Retina (tissue), 1 donor: ENCODE measurements at regions not wholly inside any gene's neighbourhood (a gene's known extent, or its start where the extent isn't known, plus 50 kb on each side); places are given as distances from the start of the nearest gene placed in this dataset.
"Not testable (repeated sequence)": the region's sequence is repeated elsewhere in the genome, so short reads cannot be mapped to it uniquely, and the experiment has no call there.

Source experiments
- DNase-seq: peaks from one replicate; pipeline ENCODE4 v3.0.0-alpha.2; 2016

- no peak for DNase-seq
These were observed 422.2 kb upstream of the SGO1 start for GRCh38 chr3:20608054-20608738.

GRCh38 chr3:20604659-20605058 lies 418.7 kb upstream of the SGO1 start:
- no peak for DNase-seq

- no peak for DNase-seq
These were observed 403.3 kb upstream of the SGO1 start for GRCh38 chr3:20589275-20589674.

GRCh38 chr3:20588781-20589180 lies 402.8 kb upstream of the SGO1 start:
- no peak for DNase-seq

- no peak for DNase-seq
These were observed 397.6 kb upstream of the SGO1 start for GRCh38 chr3:20583648-20584047.

- no peak for DNase-seq
These were observed 390.2 kb upstream of the SGO1 start for GRCh38 chr3:20576228-20576627.

GRCh38 chr3:20575146-20575545 lies 389.1 kb upstream of the SGO1 start:
- no peak for DNase-seq

- DNase-seq, result no peak
These were observed 388.7 kb upstream of the SGO1 start for GRCh38 chr3:20574746-20575145.

GRCh38 chr3:20573175-20573574 lies 387.2 kb upstream of the SGO1 start:
- no peak for DNase-seq

- no peak for DNase-seq
These were observed 386.5 kb upstream of the SGO1 start for GRCh38 chr3:20572473-20572872.

- no peak for DNase-seq
These were observed 383.3 kb upstream of the SGO1 start for GRCh38 chr3:20569310-20569709.

GRCh38 chr3:20564966-20565365 lies 379.0 kb upstream of the SGO1 start:
- no peak for DNase-seq

GRCh38 chr3:20563985-20564384 lies 378.0 kb upstream of the SGO1 start:
- no peak for DNase-seq

- DNase-seq, result no peak
These were observed 377.2 kb upstream of the SGO1 start for GRCh38 chr3:20563251-20563650.

GRCh38 chr3:20561166-20561565 lies 375.2 kb upstream of the SGO1 start:
- DNase-seq, result no peak

- not testable (repeated sequence) for DNase-seq
These were observed 374.4 kb upstream of the SGO1 start for GRCh38 chr3:20560446-20560845.

GRCh38 chr3:20558161-20558560 lies 372.2 kb upstream of the SGO1 start:
- DNase-seq, result no peak

- no peak for DNase-seq
These were observed 370.7 kb upstream of the SGO1 start for GRCh38 chr3:20556661-20557060.

GRCh38 chr3:20552605-20553275 lies 366.7 kb upstream of the SGO1 start:
- DNase-seq, result no peak

GRCh38 chr3:20547361-20548269 lies 361.6 kb upstream of the SGO1 start:
- not testable (repeated sequence) for DNase-seq

GRCh38 chr3:20546636-20547035 lies 360.6 kb upstream of the SGO1 start:
- DNase-seq, result no peak

- no peak for DNase-seq
These were observed 357.7 kb upstream of the SGO1 start for GRCh38 chr3:20543535-20544226.

- no peak for DNase-seq
These were observed 354.1 kb upstream of the SGO1 start for GRCh38 chr3:20540066-20540465.
